GM06990 (cell line): ENCODE measurements at regions not wholly inside any gene's neighbourhood (a gene's known extent, or its start where the extent isn't known, plus 50 kb on each side); places are given as distances from the start of the nearest gene placed in this dataset.

Experiments
- DNase-seq: peaks from one replicate; pipeline ENCODE4 v3.0.0-alpha.2; 2011; ENCODE audit not compliant: insufficient read length; ENCODE audit errors: extremely low read depth
- H3K27me3 ChIP-seq: replicated peaks from 2 replicates; pipeline ENCODE4 v1.6.0; 2011; ENCODE audit warnings: low read length; ENCODE audit not compliant: control insufficient read depth, insufficient read depth
- H3K36me3 ChIP-seq: 2 replicates; pipeline ENCODE4 v1.5.1; 2011; ENCODE audit warnings: low read length; ENCODE audit not compliant: control insufficient read depth, insufficient read depth
- H3K4me3 ChIP-seq: replicated peaks from 2 replicates; pipeline ENCODE4 v1.5.1; 2011; ENCODE audit warnings: low read depth, mild to moderate bottlenecking, control low read depth, low read length
- CTCF ChIP-seq: IDR thresholded peaks from 2 replicates; pipeline ENCODE4 v1.5.1; 2011; ENCODE audit warnings: low read length, control low read depth, mild to moderate bottlenecking, inconsistent platforms; ENCODE audit not compliant: insufficient read depth, poor library complexity, severe bottlenecking

DNA sequence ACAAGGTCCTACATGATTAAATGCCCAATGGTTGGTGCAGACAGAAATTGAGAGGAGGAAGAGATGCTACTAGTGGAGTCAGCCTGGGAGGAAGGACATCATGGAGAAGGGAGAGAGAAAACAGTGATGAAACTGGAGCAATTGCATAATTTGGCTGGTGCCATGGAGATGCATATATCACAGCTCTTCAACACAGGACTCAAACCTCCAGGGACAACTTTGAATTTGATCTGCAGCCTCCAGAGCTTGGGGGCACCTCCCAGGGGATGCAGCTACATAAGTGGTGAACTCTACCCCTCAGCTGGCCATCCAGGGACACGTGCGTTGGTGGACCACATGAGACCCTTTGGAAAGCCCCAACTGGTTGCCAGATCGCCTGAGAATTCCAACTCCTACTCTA, 80.4 kb downstream of the CTAGE1 start:
- no peaks in the 10 kb centered on the region for H3K36me3 ChIP-seq
- H3K27me3 ChIP-seq, result no peaks in the 10 kb centered on the region; the same call in 1 of the 2 replicates
- H3K4me3 ChIP-seq, result no peak overlapping the region
- no peak for TF ChIP-seq CTCF
- DNase-seq, result no peak

DNA sequence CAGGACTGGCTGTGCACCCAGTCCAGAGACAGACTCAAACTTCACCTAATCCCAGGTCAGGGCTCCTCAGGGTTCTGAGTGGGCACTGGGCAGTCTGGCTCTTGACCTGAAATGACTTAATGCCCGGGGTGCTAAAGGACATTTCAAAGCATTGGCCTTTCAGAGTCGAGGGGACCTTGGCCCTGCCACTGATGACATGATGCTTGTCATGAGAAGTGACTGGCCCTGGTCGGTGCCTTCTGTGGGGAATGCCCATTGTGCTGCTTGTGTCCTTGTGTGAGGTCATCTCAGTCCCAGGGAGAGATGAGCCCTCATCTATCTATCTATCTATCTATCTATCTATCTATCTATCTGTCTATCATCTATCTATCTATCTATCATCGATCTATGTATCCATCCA, 81.3 kb downstream of the CTAGE1 start:
- Histone ChIP-seq H3K27me3 (no peaks in the 10 kb centered on the region; the same call in 1 of the 2 replicates), H3K4me3 (no peak overlapping the region), H3K36me3 (no peaks in the 10 kb centered on the region)
- TF ChIP-seq CTCF, result no peak
- DNase-seq, result no peak

DNA sequence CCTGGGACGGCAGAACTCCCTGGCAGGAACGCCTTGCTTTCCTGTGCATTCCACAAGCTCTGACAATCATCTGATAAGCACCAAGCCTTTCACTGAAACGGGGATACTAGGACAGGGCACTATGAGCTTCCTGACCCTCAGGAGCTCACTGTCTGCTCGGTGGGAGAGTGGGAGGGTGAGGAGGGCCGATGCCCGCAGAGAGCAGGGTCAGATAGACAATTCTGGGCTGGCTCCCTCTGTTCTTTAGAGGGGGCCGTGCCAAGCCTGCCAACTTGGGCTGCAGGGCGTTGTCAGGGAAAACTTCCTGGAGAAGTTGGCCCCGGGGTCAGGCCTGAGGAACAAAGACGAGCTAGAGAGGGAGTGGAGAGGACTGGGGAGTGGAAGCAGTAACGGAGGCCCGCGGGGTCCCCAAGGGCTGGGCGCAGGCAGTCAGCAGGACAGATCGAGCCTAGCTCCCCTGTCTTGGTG, 82.0 kb downstream of the CTAGE1 start:
- Histone ChIP-seq H3K36me3 (no peaks in the 10 kb centered on the region), H3K4me3 (no peak overlapping the region), H3K27me3 (no peaks in the 10 kb centered on the region; the same call in 1 of the 2 replicates)
- no peak for TF ChIP-seq CTCF
- no peak for DNase-seq

DNA sequence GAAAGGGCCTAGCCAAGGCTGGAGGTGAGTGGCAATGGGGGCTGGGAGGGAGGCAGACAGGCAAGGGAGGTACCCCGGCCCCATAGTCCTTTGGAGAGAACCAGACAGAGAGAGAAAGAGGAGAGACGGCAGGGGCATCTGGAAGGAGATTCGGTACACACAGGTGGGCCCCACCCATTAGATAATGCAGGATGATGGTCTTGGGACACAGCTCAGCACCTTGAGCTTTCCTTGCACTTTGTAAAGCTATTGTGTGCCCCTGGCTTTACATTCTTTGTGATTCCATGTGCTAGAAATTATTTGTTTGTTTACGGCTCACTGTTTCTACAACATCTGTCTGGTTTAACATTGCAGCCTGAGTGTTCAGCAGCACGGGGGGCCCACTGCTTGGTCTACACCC, 83.1 kb downstream of the CTAGE1 start:
- H3K36me3 ChIP-seq, result no peaks in the 10 kb centered on the region
- H3K27me3 ChIP-seq, result no peaks in the 10 kb centered on the region; the same call in 1 of the 2 replicates
- DNase-seq, result no peak
- no peak overlapping the region for H3K4me3 ChIP-seq
- TF ChIP-seq CTCF, result no peak

DNA sequence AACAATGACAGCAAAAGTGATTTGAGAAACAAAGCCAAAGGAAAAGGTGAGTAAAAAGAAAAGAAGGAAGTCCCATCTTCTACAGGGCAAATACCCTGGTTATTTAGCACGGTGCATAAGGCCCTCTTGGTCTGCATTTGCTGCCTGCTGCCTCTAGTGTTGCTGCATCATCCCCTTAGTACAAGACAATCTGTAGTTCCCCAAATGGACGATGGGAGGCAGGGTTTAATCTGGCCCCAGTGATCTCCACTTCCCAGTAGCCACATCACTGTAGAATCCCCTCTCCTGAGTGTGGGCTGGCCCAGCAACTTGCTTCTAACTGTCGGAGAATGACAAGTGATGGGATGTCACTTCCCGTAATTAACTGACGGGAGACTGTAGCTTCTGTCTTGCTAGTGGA, 85.1 kb downstream of the CTAGE1 start:
- peak; percentile 31 for TF ChIP-seq CTCF
- no peak for DNase-seq
- H3K27me3 ChIP-seq, result no peaks in the 10 kb centered on the region; the same call in 1 of the 2 replicates
- no peaks in the 10 kb centered on the region for H3K36me3 ChIP-seq
- no peak overlapping the region for H3K4me3 ChIP-seq

GRCh38 chr18:22330508-22330907, 87.2 kb downstream of the CTAGE1 start:
- H3K4me3 ChIP-seq, result no peak overlapping the region
- H3K27me3 ChIP-seq, result no peaks in the 10 kb centered on the region
- H3K36me3 ChIP-seq, result no peaks in the 10 kb centered on the region
- TF ChIP-seq CTCF, result no peak
- no peak for DNase-seq
